BJ (cell line): ENCODE measurements at regions not wholly inside any gene's neighbourhood (a gene's known extent, or its start where the extent isn't known, plus 50 kb on each side); places are given as distances from the start of the nearest gene placed in this dataset.

Experiments used
- CTCF ChIA-PET: fragments of 350-600 bp; formaldehyde crosslinking; extraction: SDS; loops from one replicate; lab custom pipeline; 2021; ENCODE audit warnings: antibody characterized with exemption, inconsistent platforms; lab: Yijun Ruan, JAX
- POLR2A ChIA-PET: fragments of 300-600 bp; sonication (Branson Sonifier 250); formaldehyde crosslinking; extraction: SDS; loops from one replicate; lab custom pipeline; 2021; ENCODE audit warnings: antibody characterized with exemption; lab: Charles Lee
- DNase-seq: peaks from one replicate; pipeline ENCODE4 v3.0.0-alpha.2; 2011; ENCODE audit warnings: low read depth
- H3K27me3 ChIP-seq: 2 replicates; pipeline ENCODE4 v1.6.0; 2011; ENCODE audit warnings: low read length; ENCODE audit not compliant: control insufficient read depth, insufficient read depth
- H3K36me3 ChIP-seq: 2 replicates; pipeline ENCODE4 v1.5.1; 2011; ENCODE audit warnings: low read length; ENCODE audit not compliant: control insufficient read depth, insufficient read depth
- H3K4me3 ChIP-seq: 2 replicates; pipeline ENCODE4 v1.5.1; 2011; ENCODE audit warnings: low read depth, mild to moderate bottlenecking, control low read depth, low read length
- TF ChIP-seq, protein P1 (sequence below): IDR thresholded peaks from 2 replicates; pipeline ENCODE4 v1.5.1; 2011; ENCODE audit warnings: low read depth, mild to moderate bottlenecking, control low read depth, inconsistent platforms, low read length, moderate library complexity; ENCODE audit not compliant: insufficient read depth

DNA sequence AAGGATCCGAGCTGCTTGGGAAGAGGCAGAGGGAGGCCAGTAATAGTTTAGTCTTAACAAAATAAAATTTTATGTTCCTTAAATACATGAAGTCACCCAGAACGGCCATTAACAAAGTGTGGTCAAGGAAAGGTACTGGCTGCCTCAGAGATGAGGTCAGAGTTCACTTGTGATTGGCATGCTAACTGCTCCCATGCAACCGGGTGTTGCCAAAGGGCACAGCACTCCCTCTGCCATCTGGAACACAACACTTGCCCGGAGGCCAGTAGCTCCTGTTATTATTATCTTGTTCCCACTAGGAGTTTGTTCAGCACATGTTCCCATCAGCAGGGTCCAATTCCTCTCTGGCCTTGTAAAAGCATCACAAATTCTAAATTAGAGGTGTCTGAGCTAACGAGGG, 207.0 kb downstream of the CYP26B1 start:
- ChIA-PET CTCF (interaction anchor here (0.8 to 1.4 kb wide), 3 partner anchors 10 to 142 kb away, joined by 3 to 4 read pairs (median 3); no protein-coding TSS in a partner anchor), POLR2A (no interaction called here)
- H3K36me3 ChIP-seq, result no peaks in the 10 kb centered on the region
- no peak for DNase-seq
- no peaks in the 10 kb centered on the region for H3K27me3 ChIP-seq
- H3K4me3 ChIP-seq, result no peak overlapping the region
- TF ChIP-seq, protein P1, sequence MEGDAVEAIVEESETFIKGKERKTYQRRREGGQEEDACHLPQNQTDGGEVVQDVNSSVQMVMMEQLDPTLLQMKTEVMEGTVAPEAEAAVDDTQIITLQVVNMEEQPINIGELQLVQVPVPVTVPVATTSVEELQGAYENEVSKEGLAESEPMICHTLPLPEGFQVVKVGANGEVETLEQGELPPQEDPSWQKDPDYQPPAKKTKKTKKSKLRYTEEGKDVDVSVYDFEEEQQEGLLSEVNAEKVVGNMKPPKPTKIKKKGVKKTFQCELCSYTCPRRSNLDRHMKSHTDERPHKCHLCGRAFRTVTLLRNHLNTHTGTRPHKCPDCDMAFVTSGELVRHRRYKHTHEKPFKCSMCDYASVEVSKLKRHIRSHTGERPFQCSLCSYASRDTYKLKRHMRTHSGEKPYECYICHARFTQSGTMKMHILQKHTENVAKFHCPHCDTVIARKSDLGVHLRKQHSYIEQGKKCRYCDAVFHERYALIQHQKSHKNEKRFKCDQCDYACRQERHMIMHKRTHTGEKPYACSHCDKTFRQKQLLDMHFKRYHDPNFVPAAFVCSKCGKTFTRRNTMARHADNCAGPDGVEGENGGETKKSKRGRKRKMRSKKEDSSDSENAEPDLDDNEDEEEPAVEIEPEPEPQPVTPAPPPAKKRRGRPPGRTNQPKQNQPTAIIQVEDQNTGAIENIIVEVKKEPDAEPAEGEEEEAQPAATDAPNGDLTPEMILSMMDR, result no peak

DNA sequence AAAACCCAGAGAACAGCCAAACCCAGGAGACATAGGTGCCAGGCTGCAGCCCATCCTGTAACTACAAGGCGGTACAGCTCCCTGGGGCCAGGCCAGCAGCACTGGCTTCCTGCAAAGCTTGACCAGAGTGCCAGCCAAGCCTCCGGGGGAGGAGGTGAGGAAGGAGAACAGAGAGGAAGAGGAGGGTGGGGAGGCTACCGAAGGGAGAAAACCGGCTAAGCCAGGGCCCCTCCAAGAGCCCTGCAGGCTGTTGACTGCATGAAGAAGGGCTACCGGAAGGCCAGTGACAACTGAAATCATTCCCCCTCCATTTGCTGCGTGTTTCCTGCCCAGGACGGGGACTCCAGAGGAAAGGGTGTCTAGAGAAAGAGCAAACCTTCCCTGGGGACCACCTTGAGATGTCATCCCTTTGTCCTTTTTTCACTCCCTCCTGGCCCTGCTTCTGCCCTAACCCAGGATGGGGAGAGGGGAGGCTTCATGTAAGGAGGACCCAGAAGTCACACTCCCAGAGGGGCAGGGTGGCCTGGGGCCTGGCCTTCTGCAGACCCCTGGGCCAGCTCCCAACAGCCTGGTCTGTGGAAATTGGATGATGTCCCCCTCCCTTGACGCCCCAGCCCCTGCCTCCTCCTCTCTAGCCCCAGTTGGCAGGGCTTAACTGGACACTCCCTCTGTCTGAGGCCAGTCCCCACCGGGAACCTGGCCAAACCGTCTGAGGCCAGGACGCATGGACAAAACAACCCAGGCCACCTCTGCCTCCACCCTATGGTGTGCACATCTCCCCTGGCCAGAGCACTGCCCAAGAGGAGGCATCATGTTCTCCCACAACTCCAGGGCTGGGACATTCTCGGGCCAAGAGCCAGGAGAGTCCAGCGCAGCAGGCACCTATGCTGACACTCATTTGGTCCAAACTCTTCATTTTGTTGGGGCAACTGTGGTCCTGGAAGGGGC, 207.8 kb downstream of the CYP26B1 start:
- Histone ChIP-seq H3K27me3 (no peaks in the 10 kb centered on the region), H3K36me3 (no peaks in the 10 kb centered on the region), H3K4me3 (no peak overlapping the region)
- TF ChIP-seq, protein P1, result no peak
- DNase-seq, result no peak
- CTCF ChIA-PET, result interaction anchor here (1.3 to 7.0 kb wide), 3 partner anchors 11 to 55 kb away, joined by 3 to 44 read pairs (median 4); no protein-coding TSS in a partner anchor
- POLR2A ChIA-PET, result no interaction called here

DNA sequence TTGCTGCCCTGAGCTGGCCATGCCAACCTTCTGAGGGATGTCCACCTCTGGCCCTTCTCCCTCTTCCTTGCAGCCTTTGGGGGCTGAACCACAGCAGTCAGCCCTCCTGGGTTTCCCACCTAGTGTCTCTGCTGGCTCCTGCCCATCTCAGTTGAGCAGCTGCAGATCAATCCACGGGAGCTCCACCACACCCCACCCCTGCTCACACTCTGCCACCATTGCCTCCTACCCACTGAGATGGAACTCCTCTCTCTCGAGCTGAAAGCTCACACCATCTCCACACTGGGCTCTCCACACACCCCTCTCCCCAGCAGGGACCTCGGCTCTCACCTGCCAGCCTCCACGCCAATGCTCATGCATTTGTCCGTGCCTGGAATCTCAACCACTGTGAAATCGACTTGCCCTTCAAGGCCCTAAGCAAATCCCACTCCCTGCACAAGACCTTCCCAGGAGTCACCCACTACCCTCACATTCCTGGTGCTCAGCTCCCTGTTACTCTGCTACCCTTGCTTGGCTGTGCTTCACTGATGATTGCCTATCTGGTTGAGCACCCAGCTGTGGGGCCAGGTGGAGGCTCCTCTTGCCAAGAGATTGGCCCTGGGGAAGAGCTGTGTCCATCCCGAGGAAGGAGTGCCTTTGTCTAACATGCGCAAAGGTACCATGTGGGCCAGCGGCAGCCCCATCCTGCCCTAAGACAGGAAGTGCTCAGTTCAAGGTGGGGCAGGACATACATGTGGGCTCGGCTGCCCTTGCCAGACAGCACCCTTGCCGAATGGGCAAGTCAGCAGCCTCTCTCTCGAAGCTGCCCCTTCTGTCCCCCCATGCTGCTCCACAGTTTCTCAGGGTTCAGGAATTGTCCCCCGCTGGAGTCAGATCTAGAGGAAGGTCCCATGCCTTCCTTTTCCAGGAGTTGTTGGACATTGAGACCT, 208.7 kb downstream of the CYP26B1 start:
- TF ChIP-seq, protein P1, result no peak
- H3K27me3 ChIP-seq, result no peaks in the 10 kb centered on the region
- no peak overlapping the region for H3K4me3 ChIP-seq
- no peaks in the 10 kb centered on the region for H3K36me3 ChIP-seq
- ChIA-PET CTCF (interaction anchor here (1.3 to 7.0 kb wide), 3 partner anchors 11 to 56 kb away, joined by 3 to 44 read pairs (median 3); no protein-coding TSS in a partner anchor), POLR2A (no interaction called here)
- no peak for DNase-seq

DNA sequence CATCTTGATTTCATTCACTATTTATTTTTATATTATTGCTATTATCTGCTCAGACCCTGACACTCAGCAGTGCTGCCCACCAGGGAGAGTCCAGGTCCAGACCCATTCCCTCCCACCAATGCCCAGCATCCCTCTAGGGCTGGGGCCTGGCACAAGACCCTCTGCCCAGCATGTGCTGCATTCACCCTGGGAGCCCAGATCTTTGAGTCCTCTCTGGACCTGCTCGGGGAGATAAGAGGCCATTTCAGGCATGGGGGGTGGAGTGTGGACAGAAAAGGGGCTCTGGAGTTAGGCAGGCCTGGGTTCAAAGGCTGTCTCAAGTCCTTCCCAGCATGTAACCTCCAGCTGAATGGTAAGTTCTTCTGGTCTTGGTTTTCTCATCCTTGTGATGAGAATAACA, 209.6 kb downstream of the CYP26B1 start:
- H3K36me3 ChIP-seq, result no peaks in the 10 kb centered on the region
- H3K27me3 ChIP-seq, result no peaks in the 10 kb centered on the region
- POLR2A ChIA-PET, result interaction anchor here (0.6 kb wide), 1 partner anchor 1240 kb away, joined by 3 read pairs; no protein-coding TSS in a partner anchor
- TF ChIP-seq, protein P1, result no peak
- no peak for DNase-seq
- H3K4me3 ChIP-seq, result no peak overlapping the region
- CTCF ChIA-PET, result interaction anchor here (1.3 to 7.0 kb wide), 3 partner anchors 12 to 57 kb away, joined by 3 to 44 read pairs (median 3); no protein-coding TSS in a partner anchor
